Endodermal cell (in vitro differentiated cells): ENCODE measurements at regions not wholly inside any gene's neighbourhood (a gene's known extent, or its start where the extent isn't known, plus 50 kb on each side); places are given as distances from the start of the nearest gene placed in this dataset.

Experiments used
- DNase-seq: peaks from one replicate; pipeline ENCODE4 v3.0.0-alpha.2; 2017
- H3K27ac ChIP-seq: 2 replicates; pipeline ENCODE4 v1.5.1; 2013; ENCODE audit warnings: mild to moderate bottlenecking, low read depth, low read length, moderate library complexity
- H3K27me3 ChIP-seq: 2 replicates; pipeline ENCODE4 v1.6.1; 2013; ENCODE audit warnings: mild to moderate bottlenecking, low read length, moderate library complexity; ENCODE audit not compliant: insufficient read depth, control insufficient read depth, poor library complexity, severe bottlenecking
- H3K36me3 ChIP-seq: 2 replicates; pipeline ENCODE4 v1.7.0; 2013; ENCODE audit warnings: mild to moderate bottlenecking, low read length, moderate library complexity; ENCODE audit not compliant: control insufficient read depth, insufficient read depth
- H3K4me1 ChIP-seq: one replicate; pipeline ENCODE4 v1.7.0; 2013; ENCODE audit warnings: low read length; ENCODE audit not compliant: control insufficient read depth, insufficient read depth
- H3K4me3 ChIP-seq: 2 replicates; pipeline ENCODE4 v1.5.1; 2013; ENCODE audit warnings: mild to moderate bottlenecking, low read length, moderate library complexity
- H3K9ac ChIP-seq: 2 replicates; pipeline ENCODE4 v1.6.1; 2013; ENCODE audit warnings: mild to moderate bottlenecking, low read length, moderate library complexity; ENCODE audit not compliant: poor library complexity, severe bottlenecking; ENCODE audit errors: extremely low read depth
- H3K9me3 ChIP-seq: 2 replicates; pipeline ENCODE4 v1.6.1; 2013; ENCODE audit warnings: mild to moderate bottlenecking, low read length, moderate library complexity; ENCODE audit not compliant: control insufficient read depth
- H3K27ac Mint-ChIP-seq: 2 replicates; pipeline ENCODE4 v1.8.0; 2020; ENCODE audit warnings: mixed read lengths
- H3K27me3 Mint-ChIP-seq: 2 replicates; pipeline ENCODE4 v1.8.0; 2021; ENCODE audit warnings: mild to moderate bottlenecking, mixed read lengths; ENCODE audit not compliant: insufficient read depth
- H3K36me3 Mint-ChIP-seq: 2 replicates; pipeline ENCODE4 v1.8.0; 2020; ENCODE audit warnings: low read depth, mixed read lengths
- H3K4me1 Mint-ChIP-seq: 2 replicates; pipeline ENCODE4 v1.8.0; 2020; ENCODE audit warnings: mixed read lengths
- H3K4me3 Mint-ChIP-seq: 2 replicates; pipeline ENCODE4 v1.8.0; 2020; ENCODE audit warnings: mild to moderate bottlenecking, moderate library complexity, mixed read lengths
- H3K9me3 Mint-ChIP-seq: 2 replicates; pipeline ENCODE4 v1.8.0; 2020; ENCODE audit warnings: mild to moderate bottlenecking, mixed read lengths
- CTCF ChIP-seq: fragments of 200-600 bp; sonication (generic); conservative IDR thresholded peaks from 2 replicates; pipeline ENCODE4 v1.5.0; 2021; ENCODE audit warnings: antibody characterized with exemption, mild to moderate bottlenecking
- WGBS, 2 experiments: methylation state at CpG; one replicate each; pipeline versions ENCODE4 v1.1.5 to v1.1.7; 2013; ENCODE audit warnings: missing lambda C conversion rate in 2 of 2, mixed read lengths in 1 of 2; ENCODE audit not compliant: insufficient coverage in 1 of 2, insufficient read length in 1 of 2; 5-methylcytosine and 5-hydroxymethylcytosine counted together

DNA sequence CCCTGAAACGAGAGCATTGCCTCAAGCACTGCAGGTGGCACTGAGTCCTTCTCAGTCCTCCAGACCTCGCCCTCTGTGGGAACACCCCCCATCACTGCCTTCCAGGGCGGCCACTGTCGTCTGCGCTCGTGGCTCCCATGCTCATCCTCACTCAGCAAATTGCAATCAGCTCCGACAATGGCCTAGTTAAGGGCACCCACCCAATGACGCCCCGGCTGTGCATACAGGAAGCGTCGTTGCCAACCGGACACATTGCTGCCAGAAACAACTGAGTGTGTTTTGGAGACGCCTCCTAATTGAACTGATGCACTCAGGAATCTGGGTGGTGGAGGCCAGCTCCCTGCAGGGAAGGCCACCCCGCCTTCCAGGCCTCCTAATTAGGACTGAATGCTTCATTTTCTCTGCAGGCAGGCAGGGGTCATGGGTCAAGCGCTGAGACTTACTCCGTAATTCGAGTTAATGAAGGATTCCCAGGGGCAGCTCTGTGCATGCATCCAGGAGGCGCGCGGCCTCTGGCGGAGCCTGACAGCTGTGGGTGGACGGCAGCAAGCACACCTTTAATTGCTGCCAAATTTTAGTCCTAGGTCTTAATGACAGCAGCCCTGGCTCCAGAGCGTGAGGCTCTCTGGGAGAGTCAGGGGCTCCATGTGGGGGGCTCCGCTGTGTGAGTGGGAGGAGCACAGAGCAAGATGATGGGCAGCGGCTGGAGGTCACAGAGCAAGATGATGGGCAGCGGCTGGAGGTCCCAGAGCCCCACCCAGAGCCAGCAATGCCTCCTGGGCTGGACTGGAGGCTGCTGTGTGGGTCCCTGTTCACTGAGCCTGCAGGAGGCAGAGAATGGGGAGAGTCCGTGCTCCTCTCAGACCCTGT, 199.0 kb downstream of the BRD1 start:
- Mint-ChIP-seq H3K4me3 (no peak overlapping the region), H3K27ac (no peak overlapping the region), H3K4me1 (peaks cover 4% of the 10 kb centered on the region), H3K27me3 (no peaks in the 10 kb centered on the region), H3K9me3 (no peaks in the 10 kb centered on the region), H3K36me3 (no peaks in the 10 kb centered on the region)
- no peaks in the 10 kb centered on the region for H3K4me1 ChIP-seq
- no peak for TF ChIP-seq CTCF
- H3K27me3 ChIP-seq: no peaks in the 10 kb centered on the region
- H3K27ac ChIP-seq: no peak overlapping the region
- 70 to 86% methylated on average over 18 to 27 of the region's 27 CpGs for WGBS, 2 experiments
- no peaks in the 10 kb centered on the region for H3K9me3 ChIP-seq
- no peak overlapping the region for H3K9ac ChIP-seq
- no peaks in the 10 kb centered on the region for H3K36me3 ChIP-seq
- no peak overlapping the region for H3K4me3 ChIP-seq
- DNase-seq: no peak

DNA sequence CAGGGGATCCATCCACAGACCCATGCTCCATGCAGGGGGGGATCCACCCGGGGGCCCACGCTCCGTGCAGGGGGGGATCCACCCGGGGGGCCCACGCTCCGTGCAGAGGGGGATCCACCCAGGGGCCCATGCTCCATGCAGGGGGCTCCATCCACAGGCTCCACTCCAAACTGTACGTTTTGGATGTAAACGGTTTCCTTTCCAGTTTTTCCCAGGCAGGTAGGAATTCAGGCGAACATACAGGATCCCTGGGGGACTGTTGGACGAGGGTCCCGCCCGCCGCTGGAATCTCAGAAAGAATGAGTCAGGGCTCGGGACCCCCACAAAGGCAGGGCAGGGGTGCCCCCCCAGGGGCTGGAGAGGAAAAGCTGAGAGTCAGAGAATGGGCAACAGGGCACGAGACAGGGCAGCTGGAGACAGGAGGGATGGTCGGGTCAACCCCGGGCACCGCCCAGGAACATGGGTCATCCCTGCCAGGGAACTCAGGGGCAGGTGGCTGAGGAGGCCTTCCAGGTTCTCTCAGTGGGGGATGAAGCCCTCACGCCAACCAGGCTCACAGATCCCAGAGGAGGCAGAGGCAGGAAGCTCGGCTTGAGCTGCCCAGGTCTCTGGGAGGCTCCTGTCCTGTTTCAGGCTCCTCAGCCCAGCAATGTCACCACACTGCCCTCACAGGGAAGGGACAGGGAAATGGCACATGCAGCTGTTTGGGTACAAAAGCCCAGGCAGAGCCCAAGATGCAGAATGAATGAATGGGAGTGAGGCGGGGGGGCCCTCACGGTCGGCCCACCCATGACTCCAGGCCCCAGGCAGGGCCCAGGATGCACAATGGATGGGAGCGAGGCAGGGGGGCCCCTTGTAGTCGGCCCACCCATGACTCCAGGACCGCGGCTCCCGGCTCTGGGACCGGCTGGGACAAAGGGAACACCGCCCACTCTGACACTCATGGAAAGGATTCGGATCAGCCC, 200.2 kb downstream of the BRD1 start:
- Histone ChIP-seq H3K36me3 (no peaks in the 10 kb centered on the region), H3K27ac (no peak overlapping the region), H3K9ac (no peak overlapping the region), H3K27me3 (no peaks in the 10 kb centered on the region), H3K4me1 (no peaks in the 10 kb centered on the region), H3K9me3 (no peaks in the 10 kb centered on the region), H3K4me3 (no peak overlapping the region)
- peaks cover 1% of the 10 kb centered on the region for H3K4me1 Mint-ChIP-seq
- no peak overlapping the region for H3K27ac Mint-ChIP-seq
- H3K9me3 Mint-ChIP-seq: no peaks in the 10 kb centered on the region
- WGBS, 2 experiments: 86 to 89% methylated on average over 18 to 31 of the region's 31 CpGs
- H3K4me3 Mint-ChIP-seq: no peak overlapping the region
- TF ChIP-seq CTCF: no peak
- H3K27me3 Mint-ChIP-seq: no peaks in the 10 kb centered on the region
- peak; percentile 65 for DNase-seq
- no peaks in the 10 kb centered on the region for H3K36me3 Mint-ChIP-seq

GRCh38 chr22:49626361-49627216, 201.1 kb downstream of the BRD1 start:
- Mint-ChIP-seq H3K27me3 (no peaks in the 10 kb centered on the region), H3K9me3 (no peaks in the 10 kb centered on the region), H3K4me3 (no peak overlapping the region), H3K36me3 (no peaks in the 10 kb centered on the region), H3K27ac (no peak overlapping the region), H3K4me1 (no peaks in the 10 kb centered on the region)
- WGBS, 2 experiments: 91 to 94% methylated on average over 15 to 20 of the region's 20 CpGs
- no peaks in the 10 kb centered on the region for H3K36me3 ChIP-seq
- no peaks in the 10 kb centered on the region for H3K27me3 ChIP-seq
- no peak overlapping the region for H3K27ac ChIP-seq
- DNase-seq: no peak
- no peak for TF ChIP-seq CTCF
- no peak overlapping the region for H3K4me3 ChIP-seq
- no peak overlapping the region for H3K9ac ChIP-seq
- H3K9me3 ChIP-seq: no peaks in the 10 kb centered on the region
- H3K4me1 ChIP-seq: no peaks in the 10 kb centered on the region
